WTC11 (cell line): ENCODE measurements at regions not wholly inside any gene's neighbourhood (a gene's known extent, or its start where the extent isn't known, plus 50 kb on each side); places are given as distances from the start of the nearest gene placed in this dataset.

Source experiments
- ATAC-seq: fragments of 200-7000 bp; cut with Tn5 transposase; 2 replicates; pipeline ENCODE4 v1.10.0; 2021; ENCODE audit warnings: mild to moderate bottlenecking, moderate library complexity
- CTCF ChIA-PET: fragments of 300-600 bp; sonication (Branson Sonifier 250); formaldehyde crosslinking; loops from one replicate; lab custom pipeline; 2021; ENCODE audit warnings: antibody characterized with exemption; lab: Charles Lee
- POLR2A ChIA-PET: fragments of 350-600 bp; sonication (Branson Sonifier 250); formaldehyde crosslinking; loops from one replicate; lab custom pipeline; 2021; ENCODE audit warnings: antibody characterized with exemption; lab: Charles Lee
- DNase-seq: peaks from one replicate; pipeline ENCODE4 v3.0.0; 2021; ENCODE audit warnings: low spot score
- H3K27ac Mint-ChIP-seq: 2 replicates; pipeline ENCODE4 v1.8.0; 2021; ENCODE audit warnings: mixed read lengths
- H3K27me3 Mint-ChIP-seq: 2 replicates; pipeline ENCODE4 v1.8.0; 2021; ENCODE audit warnings: low read depth, mild to moderate bottlenecking, moderate library complexity, mixed read lengths
- H3K36me3 Mint-ChIP-seq: 2 replicates; pipeline ENCODE4 v1.8.0; 2021; ENCODE audit warnings: mixed read lengths
- H3K4me1 Mint-ChIP-seq: 2 replicates; pipeline ENCODE4 v1.8.0; 2022; ENCODE audit warnings: mixed read lengths
- H3K4me3 Mint-ChIP-seq: 2 replicates; pipeline ENCODE4 v1.8.0; 2021; ENCODE audit warnings: mild to moderate bottlenecking, moderate library complexity, mixed read lengths
- H3K9me3 Mint-ChIP-seq: 2 replicates; pipeline ENCODE4 v1.8.0; 2021; ENCODE audit warnings: mixed read lengths
- CREB1 ChIP-seq: sonication (generic); formaldehyde crosslinking; IDR thresholded peaks from 2 replicates; pipeline ENCODE4 v1.8.0; 2023; ENCODE audit warnings: mild to moderate bottlenecking, missing genetic modification reagents
- NR2C2 ChIP-seq: sonication (generic); formaldehyde crosslinking; IDR thresholded peaks from 2 replicates; pipeline ENCODE4 v1.8.0; 2022; ENCODE audit warnings: mild to moderate bottlenecking, missing genetic modification reagents
- OVOL2 ChIP-seq: fragments of 250-450 bp; sonication (Bioruptor Pico); IDR thresholded peaks from 2 replicates; pipeline ENCODE4 v1.9.0; 2021; ENCODE audit warnings: mild to moderate bottlenecking, borderline replicate concordance
- RELA ChIP-seq: sonication (generic); formaldehyde crosslinking; IDR thresholded peaks from 2 replicates; pipeline ENCODE4 v1.8.1; 2022; ENCODE audit warnings: missing genetic modification reagents, mild to moderate bottlenecking, borderline replicate concordance
- ZBTB21 ChIP-seq: sonication (generic); formaldehyde crosslinking; IDR thresholded peaks from 2 replicates; pipeline ENCODE4 v1.8.1; 2023; ENCODE audit warnings: mild to moderate bottlenecking, missing genetic modification reagents, borderline replicate concordance
- ZNF396 ChIP-seq: fragments of 250-450 bp; sonication (Bioruptor Pico); IDR thresholded peaks from 2 replicates; pipeline ENCODE4 v1.8.0; 2021; ENCODE audit warnings: mild to moderate bottlenecking, moderate library complexity, borderline replicate concordance
- ZNF416 ChIP-seq: fragments of 250-450 bp; sonication (Bioruptor Pico); IDR thresholded peaks from 2 replicates; pipeline ENCODE4 v1.9.0; 2021; ENCODE audit warnings: mild to moderate bottlenecking, inconsistent platforms
- TF ChIP-seq, protein P1 (sequence below): fragments of 200-600 bp; IDR thresholded peaks from 2 replicates; pipeline ENCODE4 v1.8.0; 2022; ENCODE audit warnings: antibody characterized with exemption
- TF ChIP-seq, protein P2 (sequence below): sonication (generic); formaldehyde crosslinking; IDR thresholded peaks from 2 replicates; pipeline ENCODE4 v1.8.1; 2023; ENCODE audit warnings: mild to moderate bottlenecking, missing genetic modification reagents
- TF ChIP-seq, protein P3 (sequence below): sonication (generic); formaldehyde crosslinking; IDR thresholded peaks from 2 replicates; pipeline ENCODE4 v1.8.1; 2023; ENCODE audit warnings: mild to moderate bottlenecking, missing genetic modification reagents, borderline replicate concordance
- TF ChIP-seq, protein P4 (sequence below): sonication (generic); formaldehyde crosslinking; IDR thresholded peaks from 2 replicates; pipeline ENCODE4 v1.8.1; 2022; ENCODE audit warnings: mild to moderate bottlenecking, missing genetic modification reagents, moderate library complexity, borderline replicate concordance
- TF ChIP-seq, protein P5 (sequence below): sonication (generic); formaldehyde crosslinking; conservative IDR thresholded peaks from 2 replicates; pipeline ENCODE4 v1.8.1; 2023; ENCODE audit warnings: mild to moderate bottlenecking, low read depth, missing genetic modification reagents, moderate library complexity
- TF ChIP-seq, protein P6 (sequence below): sonication (generic); formaldehyde crosslinking; conservative IDR thresholded peaks from 2 replicates; pipeline ENCODE4 v1.8.1; 2022; ENCODE audit warnings: mild to moderate bottlenecking, missing genetic modification reagents

DNA sequence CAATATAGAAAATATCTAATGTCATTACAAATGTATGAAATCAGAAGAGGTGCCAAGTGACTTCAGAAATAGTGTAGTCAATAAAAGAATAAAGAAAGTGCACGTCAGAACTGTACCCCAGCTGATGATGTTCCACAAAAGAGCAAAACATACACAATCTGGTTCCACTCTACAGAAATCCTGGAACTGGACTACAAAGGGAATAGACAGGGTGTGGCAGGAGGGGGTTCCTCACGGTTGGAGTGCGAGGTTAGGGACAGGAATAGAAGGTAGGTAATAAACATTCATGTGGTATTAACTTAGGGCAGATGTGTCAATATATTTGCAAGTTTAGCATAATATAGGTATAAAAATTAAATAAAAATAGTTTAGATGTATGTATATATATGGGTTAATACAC lies 103.3 kb upstream of the GOLGA6L6 start:
- peaks cover 13% of the 10 kb centered on the region for H3K27me3 Mint-ChIP-seq
- DNase-seq (no peak), ATAC-seq (no peak)
- H3K36me3 Mint-ChIP-seq: peaks cover 4% of the 10 kb centered on the region
- ChIA-PET CTCF (no interaction called here), POLR2A (no interaction called here)
- H3K4me1 Mint-ChIP-seq: no peaks in the 10 kb centered on the region
- no peak overlapping the region for H3K27ac Mint-ChIP-seq
- no peak overlapping the region for H3K4me3 Mint-ChIP-seq
- TF ChIP-seq, protein P1, sequence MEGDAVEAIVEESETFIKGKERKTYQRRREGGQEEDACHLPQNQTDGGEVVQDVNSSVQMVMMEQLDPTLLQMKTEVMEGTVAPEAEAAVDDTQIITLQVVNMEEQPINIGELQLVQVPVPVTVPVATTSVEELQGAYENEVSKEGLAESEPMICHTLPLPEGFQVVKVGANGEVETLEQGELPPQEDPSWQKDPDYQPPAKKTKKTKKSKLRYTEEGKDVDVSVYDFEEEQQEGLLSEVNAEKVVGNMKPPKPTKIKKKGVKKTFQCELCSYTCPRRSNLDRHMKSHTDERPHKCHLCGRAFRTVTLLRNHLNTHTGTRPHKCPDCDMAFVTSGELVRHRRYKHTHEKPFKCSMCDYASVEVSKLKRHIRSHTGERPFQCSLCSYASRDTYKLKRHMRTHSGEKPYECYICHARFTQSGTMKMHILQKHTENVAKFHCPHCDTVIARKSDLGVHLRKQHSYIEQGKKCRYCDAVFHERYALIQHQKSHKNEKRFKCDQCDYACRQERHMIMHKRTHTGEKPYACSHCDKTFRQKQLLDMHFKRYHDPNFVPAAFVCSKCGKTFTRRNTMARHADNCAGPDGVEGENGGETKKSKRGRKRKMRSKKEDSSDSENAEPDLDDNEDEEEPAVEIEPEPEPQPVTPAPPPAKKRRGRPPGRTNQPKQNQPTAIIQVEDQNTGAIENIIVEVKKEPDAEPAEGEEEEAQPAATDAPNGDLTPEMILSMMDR: no peak
- no peak for TF ChIP-seq NR2C2 (CRISPR knock-in tag)
- no peak for TF ChIP-seq CREB1 (CRISPR knock-in tag)
- TF ChIP-seq, protein P2, sequence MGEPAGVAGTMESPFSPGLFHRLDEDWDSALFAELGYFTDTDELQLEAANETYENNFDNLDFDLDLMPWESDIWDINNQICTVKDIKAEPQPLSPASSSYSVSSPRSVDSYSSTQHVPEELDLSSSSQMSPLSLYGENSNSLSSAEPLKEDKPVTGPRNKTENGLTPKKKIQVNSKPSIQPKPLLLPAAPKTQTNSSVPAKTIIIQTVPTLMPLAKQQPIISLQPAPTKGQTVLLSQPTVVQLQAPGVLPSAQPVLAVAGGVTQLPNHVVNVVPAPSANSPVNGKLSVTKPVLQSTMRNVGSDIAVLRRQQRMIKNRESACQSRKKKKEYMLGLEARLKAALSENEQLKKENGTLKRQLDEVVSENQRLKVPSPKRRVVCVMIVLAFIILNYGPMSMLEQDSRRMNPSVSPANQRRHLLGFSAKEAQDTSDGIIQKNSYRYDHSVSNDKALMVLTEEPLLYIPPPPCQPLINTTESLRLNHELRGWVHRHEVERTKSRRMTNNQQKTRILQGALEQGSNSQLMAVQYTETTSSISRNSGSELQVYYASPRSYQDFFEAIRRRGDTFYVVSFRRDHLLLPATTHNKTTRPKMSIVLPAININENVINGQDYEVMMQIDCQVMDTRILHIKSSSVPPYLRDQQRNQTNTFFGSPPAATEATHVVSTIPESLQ (CRISPR knock-in tag): no peak
- peaks cover 3% of the 10 kb centered on the region; the same call in 1 of the 2 replicates for H3K9me3 Mint-ChIP-seq

DNA sequence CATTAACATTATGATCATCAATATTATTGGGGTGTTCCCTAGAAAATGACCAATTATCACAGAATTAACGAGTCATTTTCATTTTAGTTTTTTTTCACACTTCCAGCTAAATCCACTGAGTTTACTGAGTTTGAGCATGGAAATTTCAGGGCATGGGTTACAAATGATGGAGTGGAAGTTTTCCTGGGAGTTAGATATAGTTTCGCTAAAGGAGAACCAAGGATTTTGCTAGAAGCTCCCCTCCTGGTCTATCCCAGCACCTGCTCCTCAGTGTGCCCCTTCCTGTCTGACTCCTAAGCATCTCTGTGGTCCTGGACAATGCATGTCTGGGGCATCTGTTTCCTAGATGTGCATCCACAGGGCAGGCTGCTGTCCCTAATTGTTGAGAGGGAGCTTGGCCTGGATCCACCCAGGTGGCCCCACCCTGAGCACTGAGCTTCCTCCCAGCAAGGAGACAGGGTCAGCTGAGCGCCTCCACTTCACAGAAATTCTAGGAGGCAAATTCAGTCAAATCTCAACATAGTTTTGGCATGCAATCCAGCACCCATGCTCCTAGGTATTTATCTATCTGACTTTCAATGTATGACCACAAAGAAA lies 102.3 kb upstream of the GOLGA6L6 start:
- DNase-seq: no peak
- Mint-ChIP-seq H3K4me1 (no peaks in the 10 kb centered on the region), H3K27me3 (peaks cover 9% of the 10 kb centered on the region), H3K4me3 (no peak overlapping the region), H3K27ac (no peak overlapping the region), H3K36me3 (peaks cover 4% of the 10 kb centered on the region), H3K9me3 (peaks cover 3% of the 10 kb centered on the region; the same call in 1 of the 2 replicates)
- no peak for TF ChIP-seq ZBTB21 (CRISPR knock-in tag)
- ChIA-PET POLR2A (no interaction called here), CTCF (no interaction called here)
- ATAC-seq: no peak

DNA sequence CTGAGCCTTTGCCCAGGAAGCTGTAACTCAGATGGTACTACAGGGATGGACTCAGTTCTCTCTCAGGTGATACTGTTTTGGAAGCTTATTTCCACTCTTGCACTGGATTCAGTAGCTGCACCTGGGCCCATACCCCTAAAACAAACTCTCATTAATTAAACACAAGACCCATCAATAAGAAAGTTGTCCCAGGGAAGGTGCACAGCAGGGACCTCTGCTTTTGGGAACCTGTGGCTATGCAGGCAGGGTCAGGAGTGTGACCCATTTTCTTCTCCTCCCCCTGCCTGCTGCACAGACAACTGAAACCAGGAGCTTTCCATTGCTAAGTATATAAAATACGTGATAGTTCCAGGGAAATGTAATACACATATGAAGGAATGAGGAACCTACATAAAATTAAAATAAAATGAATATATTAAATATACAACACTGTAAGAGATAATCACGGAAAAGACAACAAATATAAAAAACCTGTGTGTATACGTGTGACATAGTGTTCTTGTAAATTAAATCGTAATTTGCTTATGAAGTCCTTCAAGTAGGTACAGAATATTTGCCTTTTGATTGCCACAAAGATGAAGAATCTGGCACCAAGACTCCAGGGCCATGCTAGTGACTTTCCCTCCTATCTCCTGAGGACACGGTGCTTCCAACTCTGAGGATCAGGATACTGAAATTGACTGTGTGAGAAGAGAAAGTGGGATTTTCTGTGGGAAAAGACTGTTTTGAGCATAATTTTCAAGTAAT lies 101.6 kb upstream of the GOLGA6L6 start:
- ATAC-seq: no peak

More for the DNA sequence above, 101.6 kb upstream of the GOLGA6L6 start:
- CTCF ChIA-PET: no interaction called here
- no peak for DNase-seq
- Mint-ChIP-seq H3K36me3 (peaks cover 4% of the 10 kb centered on the region), H3K9me3 (peaks cover 3% of the 10 kb centered on the region; the same call in 1 of the 2 replicates), H3K27me3 (peaks cover 9% of the 10 kb centered on the region), H3K4me1 (no peaks in the 10 kb centered on the region), H3K27ac (no peak overlapping the region)
- POLR2A ChIA-PET: no interaction called here
- TF ChIP-seq ZNF416 (no peak), OVOL2 (CRISPR knock-in tag) (no peak), ZNF396 (CRISPR knock-in tag) (no peak), RELA (CRISPR knock-in tag) (no peak)
- TF ChIP-seq, protein P2 (CRISPR knock-in tag): no peak
- TF ChIP-seq, protein P3, sequence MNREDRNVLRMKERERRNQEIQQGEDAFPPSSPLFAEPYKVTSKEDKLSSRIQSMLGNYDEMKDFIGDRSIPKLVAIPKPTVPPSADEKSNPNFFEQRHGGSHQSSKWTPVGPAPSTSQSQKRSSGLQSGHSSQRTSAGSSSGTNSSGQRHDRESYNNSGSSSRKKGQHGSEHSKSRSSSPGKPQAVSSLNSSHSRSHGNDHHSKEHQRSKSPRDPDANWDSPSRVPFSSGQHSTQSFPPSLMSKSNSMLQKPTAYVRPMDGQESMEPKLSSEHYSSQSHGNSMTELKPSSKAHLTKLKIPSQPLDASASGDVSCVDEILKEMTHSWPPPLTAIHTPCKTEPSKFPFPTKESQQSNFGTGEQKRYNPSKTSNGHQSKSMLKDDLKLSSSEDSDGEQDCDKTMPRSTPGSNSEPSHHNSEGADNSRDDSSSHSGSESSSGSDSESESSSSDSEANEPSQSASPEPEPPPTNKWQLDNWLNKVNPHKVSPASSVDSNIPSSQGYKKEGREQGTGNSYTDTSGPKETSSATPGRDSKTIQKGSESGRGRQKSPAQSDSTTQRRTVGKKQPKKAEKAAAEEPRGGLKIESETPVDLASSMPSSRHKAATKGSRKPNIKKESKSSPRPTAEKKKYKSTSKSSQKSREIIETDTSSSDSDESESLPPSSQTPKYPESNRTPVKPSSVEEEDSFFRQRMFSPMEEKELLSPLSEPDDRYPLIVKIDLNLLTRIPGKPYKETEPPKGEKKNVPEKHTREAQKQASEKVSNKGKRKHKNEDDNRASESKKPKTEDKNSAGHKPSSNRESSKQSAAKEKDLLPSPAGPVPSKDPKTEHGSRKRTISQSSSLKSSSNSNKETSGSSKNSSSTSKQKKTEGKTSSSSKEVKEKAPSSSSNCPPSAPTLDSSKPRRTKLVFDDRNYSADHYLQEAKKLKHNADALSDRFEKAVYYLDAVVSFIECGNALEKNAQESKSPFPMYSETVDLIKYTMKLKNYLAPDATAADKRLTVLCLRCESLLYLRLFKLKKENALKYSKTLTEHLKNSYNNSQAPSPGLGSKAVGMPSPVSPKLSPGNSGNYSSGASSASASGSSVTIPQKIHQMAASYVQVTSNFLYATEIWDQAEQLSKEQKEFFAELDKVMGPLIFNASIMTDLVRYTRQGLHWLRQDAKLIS (CRISPR knock-in tag): no peak
- TF ChIP-seq, protein P4, sequence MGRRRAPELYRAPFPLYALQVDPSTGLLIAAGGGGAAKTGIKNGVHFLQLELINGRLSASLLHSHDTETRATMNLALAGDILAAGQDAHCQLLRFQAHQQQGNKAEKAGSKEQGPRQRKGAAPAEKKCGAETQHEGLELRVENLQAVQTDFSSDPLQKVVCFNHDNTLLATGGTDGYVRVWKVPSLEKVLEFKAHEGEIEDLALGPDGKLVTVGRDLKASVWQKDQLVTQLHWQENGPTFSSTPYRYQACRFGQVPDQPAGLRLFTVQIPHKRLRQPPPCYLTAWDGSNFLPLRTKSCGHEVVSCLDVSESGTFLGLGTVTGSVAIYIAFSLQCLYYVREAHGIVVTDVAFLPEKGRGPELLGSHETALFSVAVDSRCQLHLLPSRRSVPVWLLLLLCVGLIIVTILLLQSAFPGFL: no peak
- TF ChIP-seq, protein P5, sequence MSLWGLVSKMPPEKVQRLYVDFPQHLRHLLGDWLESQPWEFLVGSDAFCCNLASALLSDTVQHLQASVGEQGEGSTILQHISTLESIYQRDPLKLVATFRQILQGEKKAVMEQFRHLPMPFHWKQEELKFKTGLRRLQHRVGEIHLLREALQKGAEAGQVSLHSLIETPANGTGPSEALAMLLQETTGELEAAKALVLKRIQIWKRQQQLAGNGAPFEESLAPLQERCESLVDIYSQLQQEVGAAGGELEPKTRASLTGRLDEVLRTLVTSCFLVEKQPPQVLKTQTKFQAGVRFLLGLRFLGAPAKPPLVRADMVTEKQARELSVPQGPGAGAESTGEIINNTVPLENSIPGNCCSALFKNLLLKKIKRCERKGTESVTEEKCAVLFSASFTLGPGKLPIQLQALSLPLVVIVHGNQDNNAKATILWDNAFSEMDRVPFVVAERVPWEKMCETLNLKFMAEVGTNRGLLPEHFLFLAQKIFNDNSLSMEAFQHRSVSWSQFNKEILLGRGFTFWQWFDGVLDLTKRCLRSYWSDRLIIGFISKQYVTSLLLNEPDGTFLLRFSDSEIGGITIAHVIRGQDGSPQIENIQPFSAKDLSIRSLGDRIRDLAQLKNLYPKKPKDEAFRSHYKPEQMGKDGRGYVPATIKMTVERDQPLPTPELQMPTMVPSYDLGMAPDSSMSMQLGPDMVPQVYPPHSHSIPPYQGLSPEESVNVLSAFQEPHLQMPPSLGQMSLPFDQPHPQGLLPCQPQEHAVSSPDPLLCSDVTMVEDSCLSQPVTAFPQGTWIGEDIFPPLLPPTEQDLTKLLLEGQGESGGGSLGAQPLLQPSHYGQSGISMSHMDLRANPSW (CRISPR knock-in tag): no peak
- TF ChIP-seq, protein P6, sequence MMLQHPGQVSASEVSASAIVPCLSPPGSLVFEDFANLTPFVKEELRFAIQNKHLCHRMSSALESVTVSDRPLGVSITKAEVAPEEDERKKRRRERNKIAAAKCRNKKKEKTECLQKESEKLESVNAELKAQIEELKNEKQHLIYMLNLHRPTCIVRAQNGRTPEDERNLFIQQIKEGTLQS (CRISPR knock-in tag): no peak
- TF ChIP-seq, all 79 proteins: peak for 0
- no peak overlapping the region for H3K4me3 Mint-ChIP-seq
